ENCODE measurements at regions not wholly inside any gene's neighbourhood (a gene's known extent, or its start where the extent isn't known, plus 50 kb on each side); places are given as distances from the start of the nearest gene placed in this dataset.

- Mint-ChIP-seq H3K36me3 (ENCODE audit: low read depth) (no peaks in the 10 kb centered on the region), H3K9me3 (no peaks in the 10 kb centered on the region), H3K27ac (ENCODE audit: unreplicated experiment) (no peak overlapping the region), H3K4me1 (peaks cover 8% of the 10 kb centered on the region), H3K27me3 (ENCODE audit: low read depth) (peaks cover 26% of the 10 kb centered on the region), H3K4me3 (no peak overlapping the region)
- TF ChIP-seq CTCF (conservative IDR thresholded peaks at IDR 0.05), result no peak
- DNase-seq (ENCODE audit: low read depth, low spot score), result no peak
Measured at GRCh38 chr22:49660794-49661781, 166.6 kb downstream of the BRD1 start.

GRCh38 chr22:49660321-49660720, 167.4 kb downstream of the BRD1 start:
- H3K4me1 Mint-ChIP-seq, result peaks cover 8% of the 10 kb centered on the region
- no peaks in the 10 kb centered on the region for H3K36me3 Mint-ChIP-seq (ENCODE audit: low read depth)
- no peak overlapping the region for H3K27ac Mint-ChIP-seq (ENCODE audit: unreplicated experiment)
- no peak for DNase-seq (ENCODE audit: low read depth, low spot score)
- no peaks in the 10 kb centered on the region for H3K9me3 Mint-ChIP-seq
- peaks cover 25% of the 10 kb centered on the region for H3K27me3 Mint-ChIP-seq (ENCODE audit: low read depth)
- H3K4me3 Mint-ChIP-seq, result no peak overlapping the region
- no peak for TF ChIP-seq CTCF (conservative IDR thresholded peaks at IDR 0.05)

GRCh38 chr22:49659924-49660315, 167.8 kb downstream of the BRD1 start:
- Mint-ChIP-seq H3K27ac (ENCODE audit: unreplicated experiment) (no peak overlapping the region), H3K4me3 (no peak overlapping the region), H3K4me1 (peaks cover 8% of the 10 kb centered on the region), H3K9me3 (no peaks in the 10 kb centered on the region), H3K27me3 (ENCODE audit: low read depth) (peaks cover 26% of the 10 kb centered on the region), H3K36me3 (ENCODE audit: low read depth) (no peaks in the 10 kb centered on the region)
- DNase-seq (ENCODE audit: low read depth, low spot score), result no peak
- no peak for TF ChIP-seq CTCF (conservative IDR thresholded peaks at IDR 0.05)

- H3K27ac Mint-ChIP-seq (ENCODE audit: unreplicated experiment), result no peak overlapping the region
- no peak for DNase-seq (ENCODE audit: low read depth, low spot score)
- no peaks in the 10 kb centered on the region for H3K9me3 Mint-ChIP-seq
- TF ChIP-seq CTCF (conservative IDR thresholded peaks at IDR 0.05), result no peak
- H3K4me1 Mint-ChIP-seq, result peaks cover 5% of the 10 kb centered on the region
- H3K27me3 Mint-ChIP-seq (ENCODE audit: low read depth), result peaks cover 29% of the 10 kb centered on the region
- H3K36me3 Mint-ChIP-seq (ENCODE audit: low read depth), result no peaks in the 10 kb centered on the region
- no peak overlapping the region for H3K4me3 Mint-ChIP-seq
Measured at GRCh38 chr22:49659281-49659923, 168.3 kb downstream of the BRD1 start.

GRCh38 chr22:49658902-49659280, 168.8 kb downstream of the BRD1 start:
- Mint-ChIP-seq H3K27ac (ENCODE audit: unreplicated experiment) (no peak overlapping the region), H3K9me3 (no peaks in the 10 kb centered on the region), H3K27me3 (ENCODE audit: low read depth) (peaks cover 32% of the 10 kb centered on the region), H3K4me3 (no peak overlapping the region), H3K36me3 (ENCODE audit: low read depth) (no peaks in the 10 kb centered on the region), H3K4me1 (peaks cover 5% of the 10 kb centered on the region)
- no peak for TF ChIP-seq CTCF (conservative IDR thresholded peaks at IDR 0.05)
- no peak for DNase-seq (ENCODE audit: low read depth, low spot score)

All from neural crest cell (in vitro differentiated cells).